HFFc6 (cell line): ENCODE measurements at regions not wholly inside any gene's neighbourhood (a gene's known extent, or its start where the extent isn't known, plus 50 kb on each side); places are given as distances from the start of the nearest gene placed in this dataset.

Experiments used
- DNase-seq: peaks from one replicate; pipeline ENCODE4 v3.0.0-alpha.2; 2018
- H3K27ac Mint-ChIP-seq: 2 replicates; pipeline ENCODE4 v1.8.0; 2020; ENCODE audit warnings: mild to moderate bottlenecking, mixed read lengths
- H3K27me3 Mint-ChIP-seq: 2 replicates; pipeline ENCODE4 v1.8.0; 2021; ENCODE audit warnings: mild to moderate bottlenecking, moderate library complexity, mixed read lengths; ENCODE audit not compliant: insufficient read depth
- H3K36me3 Mint-ChIP-seq: 2 replicates; pipeline ENCODE4 v1.8.0; 2021; ENCODE audit warnings: low read depth, mixed read lengths
- H3K4me1 Mint-ChIP-seq: 2 replicates; pipeline ENCODE4 v1.8.0; 2020; ENCODE audit warnings: low read depth, mixed read lengths
- H3K4me3 Mint-ChIP-seq: 2 replicates; pipeline ENCODE4 v1.8.0; 2020; ENCODE audit warnings: mild to moderate bottlenecking, moderate library complexity, mixed read lengths
- H3K9me3 Mint-ChIP-seq: 2 replicates; pipeline ENCODE4 v1.8.0; 2020; ENCODE audit warnings: mild to moderate bottlenecking, mixed read lengths
- CTCF ChIP-seq: fragments of 200-600 bp; sonication (generic); IDR thresholded peaks from 2 replicates; pipeline ENCODE4 v1.5.0; 2021; ENCODE audit warnings: antibody characterized with exemption, mild to moderate bottlenecking

- no peak for DNase-seq
- Mint-ChIP-seq H3K4me3 (no peak overlapping the region), H3K4me1 (peaks cover 8% of the 10 kb centered on the region), H3K27me3 (peaks cover 17% of the 10 kb centered on the region), H3K9me3 (peaks cover 7% of the 10 kb centered on the region), H3K27ac (no peak overlapping the region), H3K36me3 (no peaks in the 10 kb centered on the region)
- no peak for TF ChIP-seq CTCF
Measured at GRCh38 chr10:58140691-58141347, 126.9 kb downstream of the IPMK start.

GRCh38 chr10:58140054-58140453 lies 127.6 kb downstream of the IPMK start:
- Mint-ChIP-seq H3K4me1 (peaks cover 8% of the 10 kb centered on the region), H3K36me3 (no peaks in the 10 kb centered on the region), H3K9me3 (peaks cover 7% of the 10 kb centered on the region), H3K27ac (no peak overlapping the region), H3K4me3 (no peak overlapping the region), H3K27me3 (peaks cover 17% of the 10 kb centered on the region)
- TF ChIP-seq CTCF, result no peak
- DNase-seq, result no peak

- no peak for DNase-seq
- Mint-ChIP-seq H3K4me1 (no peaks in the 10 kb centered on the region), H3K4me3 (no peak overlapping the region), H3K9me3 (no peaks in the 10 kb centered on the region), H3K36me3 (no peaks in the 10 kb centered on the region), H3K27me3 (peaks cover 18% of the 10 kb centered on the region), H3K27ac (no peak overlapping the region)
- no peak for TF ChIP-seq CTCF
Measured at GRCh38 chr10:58137813-58138212, 129.9 kb downstream of the IPMK start.

GRCh38 chr10:58115218-58116050 lies 152.3 kb downstream of the IPMK start:
- peaks cover 9% of the 10 kb centered on the region; the same call in 1 of the 2 replicates for H3K27me3 Mint-ChIP-seq
- no peak overlapping the region for H3K4me3 Mint-ChIP-seq
- H3K27ac Mint-ChIP-seq, result no peak overlapping the region
- no peaks in the 10 kb centered on the region for H3K4me1 Mint-ChIP-seq
- no peak for TF ChIP-seq CTCF
- no peaks in the 10 kb centered on the region for H3K36me3 Mint-ChIP-seq
- no peak for DNase-seq
- no peaks in the 10 kb centered on the region for H3K9me3 Mint-ChIP-seq

- peaks cover 17% of the 10 kb centered on the region for H3K4me1 Mint-ChIP-seq
- no peaks in the 10 kb centered on the region for H3K9me3 Mint-ChIP-seq
- no peak for TF ChIP-seq CTCF
- H3K27ac Mint-ChIP-seq, result no peak overlapping the region
- no peak overlapping the region for H3K4me3 Mint-ChIP-seq
- H3K36me3 Mint-ChIP-seq, result no peaks in the 10 kb centered on the region
- H3K27me3 Mint-ChIP-seq, result peaks cover 14% of the 10 kb centered on the region
- no peak for DNase-seq
Measured at GRCh38 chr10:58109731-58110130, 158.0 kb downstream of the IPMK start.
